ENCODE measurements at regions not wholly inside any gene's neighbourhood (a gene's known extent, or its start where the extent isn't known, plus 50 kb on each side); places are given as distances from the start of the nearest gene placed in this dataset.

- DNase-seq, result no peak
These were observed 92.9 kb upstream of the MAST4 start for GRCh38 chr5:66503203-66503789.

- no peak for DNase-seq
These were observed 89.1 kb upstream of the MAST4 start for GRCh38 chr5:66507106-66507505.

GRCh38 chr5:66511491-66511890 lies 84.7 kb upstream of the MAST4 start:
- DNase-seq, result no peak

GRCh38 chr5:66513130-66513529 lies 83.1 kb upstream of the MAST4 start:
- no peak for DNase-seq

- no peak for DNase-seq
These were observed 81.0 kb upstream of the MAST4 start for GRCh38 chr5:66515209-66515608.

- no peak for DNase-seq
These were observed 79.6 kb upstream of the MAST4 start for GRCh38 chr5:66516550-66516949.

GRCh38 chr5:66517351-66517750 lies 78.8 kb upstream of the MAST4 start:
- DNase-seq, result no peak

GRCh38 chr5:66518052-66518451 lies 78.1 kb upstream of the MAST4 start:
- DNase-seq, result no peak

GRCh38 chr5:66518753-66519152 lies 77.4 kb upstream of the MAST4 start:
- no peak for DNase-seq

GRCh38 chr5:66519626-66520025 lies 76.6 kb upstream of the MAST4 start:
- DNase-seq, result no peak

GRCh38 chr5:66520854-66521253 lies 75.3 kb upstream of the MAST4 start:
- no peak for DNase-seq

GRCh38 chr5:66527478-66528035 lies 68.6 kb upstream of the MAST4 start:
- no peak for DNase-seq

- no peak for DNase-seq
These were observed 67.0 kb upstream of the MAST4 start for GRCh38 chr5:66529182-66529581.

- DNase-seq, result no peak
These were observed 66.5 kb upstream of the MAST4 start for GRCh38 chr5:66529704-66530103.

- no peak for DNase-seq
These were observed 58.1 kb upstream of the MAST4 start for GRCh38 chr5:66538126-66538525.

- DNase-seq, result no peak
These were observed 57.7 kb upstream of the MAST4 start for GRCh38 chr5:66538531-66538930.

GRCh38 chr5:66540078-66540477 lies 56.1 kb upstream of the MAST4 start:
- DNase-seq, result no peak

- DNase-seq, result no peak
These were observed 53.5 kb upstream of the MAST4 start for GRCh38 chr5:66542711-66543110.

Measured in kidney glomerular epithelial cell (primary cell).